ENCODE measurements at regions not wholly inside any gene's neighbourhood (a gene's known extent, or its start where the extent isn't known, plus 50 kb on each side); places are given as distances from the start of the nearest gene placed in this dataset.
"Not testable (repeated sequence)": the region's sequence is repeated elsewhere in the genome, so short reads cannot be mapped to it uniquely, and the experiment has no call there.

GRCh38 chr5:143979044-143979690, 167.2 kb downstream of the HMHB1 start:
- WGBS, result 97% methylated on average over 1 of the region's 1 CpG
- no peak overlapping the region for H3K27ac ChIP-seq
- intact Hi-C loops (cut with DNase I), result no loop called here
- H3K4me1 ChIP-seq (replicated peaks), result no peaks in the 10 kb centered on the region
- TF ChIP-seq POLR2AphosphoS5 (IDR thresholded peaks at IDR 0.05), result no peak
- TF ChIP-seq POLR2A (IDR thresholded peaks at IDR 0.05), result no peak
- no peak for TF ChIP-seq CTCF (IDR thresholded peaks at IDR 0.05)
- H3K27me3 ChIP-seq (replicated peaks; ENCODE audit: insufficient read depth), result no peaks in the 10 kb centered on the region
- no peaks in the 10 kb centered on the region for H3K36me3 ChIP-seq
- DNase-seq (ENCODE audit: low spot score), result no peak
- no peaks in the 10 kb centered on the region for H3K9me3 ChIP-seq
- no peak overlapping the region for H3K4me3 ChIP-seq

GRCh38 chr5:143980506-143980905, 168.5 kb downstream of the HMHB1 start:
- no peak overlapping the region for H3K4me3 ChIP-seq
- intact Hi-C loops (cut with DNase I), result no loop called here
- TF ChIP-seq POLR2A (IDR thresholded peaks at IDR 0.05) (no peak), CTCF (IDR thresholded peaks at IDR 0.05) (no peak), POLR2AphosphoS5 (IDR thresholded peaks at IDR 0.05) (no peak)
- H3K27ac ChIP-seq, result no peak overlapping the region
- no peak for DNase-seq (ENCODE audit: low spot score)
- H3K36me3 ChIP-seq, result no peaks in the 10 kb centered on the region
- 88% methylated on average over 6 of the region's 6 CpGs for WGBS
- H3K4me1 ChIP-seq (replicated peaks), result no peaks in the 10 kb centered on the region
- H3K9me3 ChIP-seq, result no peaks in the 10 kb centered on the region
- H3K27me3 ChIP-seq (replicated peaks; ENCODE audit: insufficient read depth), result no peaks in the 10 kb centered on the region

GRCh38 chr5:143982957-143983356, 171.0 kb downstream of the HMHB1 start:
- whole genome bisulfite sequencing, result 80% methylated on average over 4 of the region's 4 CpGs
- H3K9me3 ChIP-seq; H3K4me3 ChIP-seq; H3K27me3 ChIP-seq (replicated peaks; ENCODE audit: insufficient read depth); DNase-seq (ENCODE audit: low spot score); H3K27ac ChIP-seq; intact Hi-C loops (cut with DNase I); H3K36me3 ChIP-seq; H3K4me1 ChIP-seq (replicated peaks): not testable (repeated sequence)

- DNase-seq (ENCODE audit: low spot score), result no peak
- WGBS, result 51% methylated on average over 2 of the region's 2 CpGs
- no peak overlapping the region for H3K4me3 ChIP-seq
- H3K36me3 ChIP-seq, result no peaks in the 10 kb centered on the region
- H3K9me3 ChIP-seq, result no peaks in the 10 kb centered on the region
- no peak overlapping the region for H3K27ac ChIP-seq
- no peaks in the 10 kb centered on the region for H3K4me1 ChIP-seq (replicated peaks)
- peaks cover 4% of the 10 kb centered on the region for H3K27me3 ChIP-seq (replicated peaks; ENCODE audit: insufficient read depth)
- intact Hi-C loops (cut with DNase I), result no loop called here
- TF ChIP-seq CTCF (IDR thresholded peaks at IDR 0.05) (no peak), POLR2A (IDR thresholded peaks at IDR 0.05) (no peak), POLR2AphosphoS5 (IDR thresholded peaks at IDR 0.05) (no peak)
Observed at GRCh38 chr5:143985832-143986515, 174.0 kb downstream of the HMHB1 start.

- Histone ChIP-seq H3K4me3 (no peak overlapping the region), H3K4me1 (replicated peaks) (no peaks in the 10 kb centered on the region), H3K27ac (no peak overlapping the region), H3K36me3 (no peaks in the 10 kb centered on the region), H3K27me3 (replicated peaks; ENCODE audit: insufficient read depth) (peaks cover 4% of the 10 kb centered on the region), H3K9me3 (no peaks in the 10 kb centered on the region)
- 17% methylated on average over 6 of the region's 6 CpGs for WGBS
- no peak for TF ChIP-seq CTCF (IDR thresholded peaks at IDR 0.05)
- no peak for TF ChIP-seq POLR2AphosphoS5 (IDR thresholded peaks at IDR 0.05)
- TF ChIP-seq POLR2A (IDR thresholded peaks at IDR 0.05), result no peak
- intact Hi-C loops (cut with DNase I), result no loop called here
- DNase-seq (ENCODE audit: low spot score), result no peak
Observed at GRCh38 chr5:143986516-143987212, 174.7 kb downstream of the HMHB1 start.

All from prostate gland (tissue), 2 donors.